Right lobe of liver (tissue), 6 donors: ENCODE measurements at regions not wholly inside any gene's neighbourhood (a gene's known extent, or its start where the extent isn't known, plus 50 kb on each side); places are given as distances from the start of the nearest gene placed in this dataset.
A peak's percentile ranks its signal among the peaks of the same experiment; 100 is the strongest.

Experiments used
- ATAC-seq, 4 donors: fragments of 200-7000 bp; cut with Tn5 transposase; one replicate each; pipeline ENCODE4 v1.9.1; 2020; ENCODE audit warnings: mild to moderate bottlenecking in 4 of 4, moderate library complexity in 4 of 4
- DNase-seq, 3 donors: peaks; one replicate each; pipeline ENCODE4 v3.0.0-alpha.2; 2020
- H3K27ac ChIP-seq, 3 donors: fragments of 200-600 bp; one replicate each; pipeline ENCODE4 v1.8.0; 2022
- H3K27me3 ChIP-seq, 2 donors: fragments of 200-600 bp; one replicate each; pipeline ENCODE4 v1.8.0; 2022
- H3K36me3 ChIP-seq, 4 donors: fragments of 200-600 bp; sonication (generic) in 1 of 4; one replicate each; pipeline versions ENCODE4 v1.5.1 to v1.8.0; 2017 to 2022; ENCODE audit warnings: control low read depth in 1 of 4
- H3K4me1 ChIP-seq, 4 donors: fragments of 200-600 bp; sonication (generic) in 1 of 4; one replicate each; pipeline versions ENCODE4 v1.5.1 to v1.8.0; 2017 to 2022; ENCODE audit warnings: control low read depth in 1 of 4
- H3K4me3 ChIP-seq, 3 donors: fragments of 200-600 bp; one replicate each; pipeline ENCODE4 v1.8.0; 2022
- H3K9me3 ChIP-seq, 4 donors: fragments of 200-600 bp; sonication (generic) in 1 of 4; one replicate each; pipeline versions ENCODE4 v1.5.1 to v1.8.0; 2017 to 2022; ENCODE audit warnings: control low read depth in 1 of 4
- CTCF ChIP-seq, 4 donors: fragments of 200-600 bp in 3 of 4; fragments of 450-650 bp in 1 of 4; IDR thresholded peaks; one replicate each; pipeline versions ENCODE4 v1.5.1 to v1.8.0; 2016 to 2022; ENCODE audit warnings: antibody characterized with exemption in 4 of 4, mild to moderate bottlenecking in 2 of 4
- POLR2A ChIP-seq: fragments of 450-650 bp; IDR thresholded peaks from one replicate; pipeline ENCODE4 v1.6.1; 2017; ENCODE audit warnings: antibody characterized with exemption, mild to moderate bottlenecking
- WGBS: methylation state at CpG from one replicate; pipeline ENCODE4 v1.1.6; 2018; ENCODE audit warnings: low coverage, low lambda C conversion rate; ENCODE audit not compliant: insufficient coverage; ENCODE audit errors: missing lambda C conversion rate; 5-methylcytosine and 5-hydroxymethylcytosine counted together
- intact Hi-C, 2 donors: fragments of 100-400 bp; cut with DNase I; formaldehyde crosslinking; loops; one replicate each; pipeline versions ENCODE4 v1.11.2 to v1.14.1; 2022
- donor health status: DM: no; HTN: yes; CAD: no.
- donor health status: DM: no; HTN: no; CAD: no.
- donor health status: DM: no; HTN: no; CAD: no.
- donor health status: DM: no; HTN: yes; CAD: no.
- donor health status: DM: no; HTN: yes; CAD: no.

GRCh38 chr6:160911949-160912348 is 79.6 kb upstream of the MAP3K4 start:
- no peak overlapping the region for H3K4me3 ChIP-seq
- H3K9me3 ChIP-seq: no peaks in the 10 kb centered on the region
- H3K27me3 ChIP-seq: no peaks in the 10 kb centered on the region
- DNase-seq (no peak), ATAC-seq (no peak)
- TF ChIP-seq CTCF (IDR thresholded peaks at IDR 0.05) (no peak), POLR2A (no peak)
- no peaks in the 10 kb centered on the region for H3K36me3 ChIP-seq
- H3K4me1 ChIP-seq: no peaks in the 10 kb centered on the region
- 48% methylated on average over 2 of the region's 5 CpGs for WGBS
- H3K27ac ChIP-seq: no peak overlapping the region
- intact Hi-C loops: no loop called here

DNA sequence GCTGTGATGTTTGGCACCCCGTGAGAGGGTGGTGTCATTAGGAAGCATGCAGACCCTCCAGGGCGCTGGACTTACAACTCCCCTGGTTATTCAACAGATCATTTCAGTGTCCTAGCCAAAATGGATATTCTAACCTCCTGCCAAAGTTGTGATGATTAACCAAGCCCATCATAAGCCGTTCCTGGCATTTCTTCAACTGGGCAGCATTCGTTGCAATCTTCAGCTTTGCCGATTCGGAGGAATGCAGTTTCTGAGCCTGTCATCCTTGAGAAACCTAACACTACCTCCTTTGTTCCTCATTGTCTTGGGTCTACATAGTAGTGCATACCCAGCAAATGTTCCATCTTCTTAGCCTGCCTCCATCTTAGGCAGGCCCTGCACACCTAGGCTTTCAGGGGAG is 79.2 kb upstream of the MAP3K4 start:
- Histone ChIP-seq H3K9me3 (no peaks in the 10 kb centered on the region), H3K27ac (no peak overlapping the region), H3K4me3 (no peak overlapping the region), H3K4me1 (no peaks in the 10 kb centered on the region), H3K27me3 (no peaks in the 10 kb centered on the region), H3K36me3 (no peaks in the 10 kb centered on the region)
- WGBS: 64% methylated on average over 4 of the region's 6 CpGs
- no peak for ATAC-seq
- intact Hi-C loops: no loop called here
- DNase-seq: no peak
- TF ChIP-seq POLR2A (no peak), CTCF (IDR thresholded peaks at IDR 0.05) (no peak)

DNA sequence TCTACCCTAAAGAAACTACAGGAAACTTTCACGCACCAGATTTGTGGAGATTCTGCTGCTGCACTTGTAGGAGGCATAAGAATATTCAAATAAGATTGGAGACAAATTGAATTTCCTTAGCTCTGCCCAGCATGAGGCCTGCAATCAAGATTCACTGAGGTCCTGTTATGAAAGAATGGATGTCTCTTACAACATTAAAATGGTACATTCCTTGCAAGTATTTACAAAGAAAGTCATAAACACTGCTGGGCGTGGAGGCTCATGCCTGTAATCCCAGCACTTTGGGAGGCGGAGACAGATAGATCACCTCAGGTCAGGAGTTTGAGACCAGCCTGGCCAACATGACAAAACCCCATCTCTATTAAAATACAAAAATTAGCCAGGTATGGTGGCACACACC is 74.0 kb upstream of the MAP3K4 start:
- no peak overlapping the region for H3K4me3 ChIP-seq
- no peak overlapping the region for H3K27ac ChIP-seq
- H3K36me3 ChIP-seq: no peaks in the 10 kb centered on the region
- no peak for DNase-seq
- no peaks in the 10 kb centered on the region for H3K9me3 ChIP-seq
- WGBS: 77% methylated on average over 2 of the region's 3 CpGs
- intact Hi-C loops: no loop called here
- H3K27me3 ChIP-seq: no peaks in the 10 kb centered on the region
- ATAC-seq: no peak
- no peak for TF ChIP-seq POLR2A
- no peak for TF ChIP-seq CTCF (IDR thresholded peaks at IDR 0.05)
- peaks cover 0 to 17% (median 7%) of the 10 kb centered on the region in 4 donors for H3K4me1 ChIP-seq

DNA sequence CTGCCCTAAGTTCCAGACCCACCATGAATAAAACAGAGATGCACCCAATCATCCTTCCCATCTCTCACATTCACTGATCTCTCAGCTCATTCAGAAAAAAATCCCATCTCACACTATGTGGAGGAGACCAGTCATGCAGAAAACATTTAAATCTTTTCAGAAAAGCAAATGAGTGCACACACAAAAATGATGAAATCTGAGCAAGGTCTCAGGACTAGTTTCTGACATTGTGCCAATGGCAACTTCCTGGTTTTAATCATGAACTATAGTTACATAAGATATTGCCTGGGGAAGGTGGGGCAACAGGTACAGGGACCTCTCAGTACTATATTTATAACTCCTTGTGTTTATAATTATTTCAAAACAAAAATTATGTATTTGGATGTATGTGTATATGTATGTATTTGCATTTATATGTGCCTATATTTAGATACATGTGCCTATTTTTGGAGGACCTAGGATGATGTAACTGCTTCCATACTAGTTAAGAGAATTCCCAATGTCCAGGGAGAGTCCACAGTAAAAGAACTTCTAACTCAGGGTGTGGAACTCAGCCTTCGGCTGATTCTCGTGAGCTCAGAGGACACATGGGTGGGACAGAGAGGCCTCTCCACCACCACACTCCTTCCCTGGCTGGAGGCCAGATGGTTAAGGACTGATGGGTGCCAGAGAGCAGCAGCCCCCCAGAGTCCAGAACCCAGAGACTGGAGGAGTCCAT is 71.7 kb upstream of the MAP3K4 start:
- no peaks in the 10 kb centered on the region for H3K36me3 ChIP-seq
- DNase-seq (peak in 1 of 3 donors; percentile 59), ATAC-seq (peak; percentile 65 to 73 (median 68))
- H3K27me3 ChIP-seq: no peaks in the 10 kb centered on the region
- no peak overlapping the region for H3K4me3 ChIP-seq
- 48% methylated on average over 2 of the region's 2 CpGs for WGBS
- H3K9me3 ChIP-seq: no peaks in the 10 kb centered on the region
- intact Hi-C loops: no loop called here
- TF ChIP-seq CTCF (IDR thresholded peaks at IDR 0.05) (no peak), POLR2A (no peak)
- peaks cover 0 to 17% (median 7%) of the 10 kb centered on the region in 4 donors for H3K4me1 ChIP-seq
- H3K27ac ChIP-seq: peak overlapping the region; percentile 38 to 63 (median 58)
